K562 (cell line): ENCODE measurements at regions not wholly inside any gene's neighbourhood (a gene's known extent, or its start where the extent isn't known, plus 50 kb on each side); places are given as distances from the start of the nearest gene placed in this dataset.

Experiments used
- ATAC-seq: fragments of 200-7000 bp; cut with Tn5 transposase; 3 replicates; pipeline ENCODE4 v1.9.1; 2020; ENCODE audit warnings: moderate library complexity
- BruUV-seq: library from RNA; stranded (reverse); fragments of 400-500 nt; replicated peaks from 2 replicates; lab custom pipeline; 2021; lab: Mats Ljungman, UMichigan
- CTCF ChIA-PET: fragments of 300-600 bp; formaldehyde crosslinking; extraction: SDS; loops from one replicate; lab custom pipeline; 2021; ENCODE audit warnings: low intra/inter-chr PET ratio; lab: Yijun Ruan, JAX
- POLR2A ChIA-PET: fragments of 300-600, 350-650 bp; sonication (Branson Sonifier 250); formaldehyde crosslinking; extraction: SDS; loops from one replicate; lab custom pipeline; 2021; ENCODE audit warnings: antibody characterized with exemption, inconsistent platforms; lab: Yijun Ruan, JAX
- DNase-seq, 4 experiments: peaks; one replicate each; pipeline versions ENCODE4 v3.0.0 to v3.0.0-alpha.2; 2011 to 2018; ENCODE audit warnings: low spot score in 3 of 4, mixed read lengths in 3 of 4; ENCODE audit errors: extremely low read depth in 1 of 4
- FAIRE-seq: peaks from 2 replicates; lab custom pipeline; 2011; peaks lifted over from hg19 to GRCh38; lab: Jason Lieb, UNC
- H2AFZ ChIP-seq: 2 replicates; pipeline ENCODE4 v1.6.0; 2011; ENCODE audit warnings: low read depth, low read length, control low read depth, inconsistent platforms
- H3K27ac ChIP-seq: fragments of 200-600 bp; 3 replicates; pipeline ENCODE4 v1.8.0; 2011; ENCODE audit warnings: low read depth, mild to moderate bottlenecking, control low read depth, inconsistent platforms, low read length, moderate library complexity, mixed read lengths; ENCODE audit errors: extremely low read depth
- H3K27me3 ChIP-seq, 2 experiments: fragments of 300-600 bp in 1 of 2; 2 replicates in 1 of 2; 3 replicates in 1 of 2; pipeline versions ENCODE4 v1.6.0 to v1.8.0; 2011; ENCODE audit warnings: inconsistent platforms in 2 of 2, low read length in 2 of 2, mild to moderate bottlenecking in 1 of 2, mixed read lengths in 1 of 2, moderate library complexity in 1 of 2; ENCODE audit not compliant: control insufficient read depth in 2 of 2, insufficient read depth in 2 of 2
- H3K36me3 ChIP-seq: fragments of 300-600 bp; 3 replicates; pipeline ENCODE4 v1.8.0; 2011; ENCODE audit warnings: mild to moderate bottlenecking, low read length, inconsistent platforms; ENCODE audit not compliant: control insufficient read depth, insufficient read depth
- H3K4me1 ChIP-seq, 2 experiments: fragments of 200-600 bp in 1 of 2; replicated peaks in 1 of 2; 2 replicates in 1 of 2; 3 replicates in 1 of 2; pipeline versions ENCODE4 v1.5.1 to v1.8.0; 2011; ENCODE audit warnings: inconsistent platforms in 2 of 2, low read length in 2 of 2, mild to moderate bottlenecking in 1 of 2, mixed read lengths in 1 of 2, moderate library complexity in 1 of 2; ENCODE audit not compliant: control insufficient read depth in 2 of 2, insufficient read depth in 2 of 2
- H3K4me2 ChIP-seq: 2 replicates; pipeline ENCODE4 v1.6.1; 2011; ENCODE audit warnings: low read length, control low read depth, inconsistent platforms, mixed read lengths; ENCODE audit not compliant: insufficient read depth
- H3K4me3 ChIP-seq: fragments of 200-600 bp; sonication (generic), shearing (Covaris generic); 2 replicates; pipeline ENCODE4 v1.5.1; 2016; ENCODE audit warnings: control low read depth, inconsistent platforms
- H3K79me2 ChIP-seq: fragments of 200-600 bp; 3 replicates; pipeline ENCODE4 v1.8.0; 2011; ENCODE audit warnings: low read length, inconsistent platforms; ENCODE audit not compliant: control insufficient read depth, insufficient read depth
- H3K9ac ChIP-seq, 2 experiments: 2 replicates each; pipeline versions ENCODE4 v1.6.0 to v1.6.1; 2011; ENCODE audit warnings: low read depth in 2 of 2, low read length in 2 of 2, control low read depth in 1 of 2, inconsistent platforms in 1 of 2, mild to moderate bottlenecking in 1 of 2, mixed read lengths in 1 of 2; ENCODE audit not compliant: insufficient read depth in 1 of 2
- H3K9me1 ChIP-seq: one replicate; pipeline ENCODE4 v1.6.0; 2011; ENCODE audit warnings: inconsistent platforms, mild to moderate bottlenecking, low read length, moderate library complexity; ENCODE audit not compliant: control insufficient read depth, insufficient read depth
- H3K9me3 ChIP-seq: replicated peaks from 2 replicates; pipeline ENCODE4 v1.5.1; 2011; ENCODE audit warnings: low read depth, low read length, inconsistent platforms; ENCODE audit not compliant: control insufficient read depth, insufficient read depth
- H4K20me1 ChIP-seq: replicated peaks from 2 replicates; pipeline ENCODE4 v1.6.1; 2011; ENCODE audit warnings: low read length, inconsistent platforms, mixed read lengths; ENCODE audit not compliant: control insufficient read depth, insufficient read depth
- ARHGAP35 ChIP-seq: fragments of 450-650 bp; IDR thresholded peaks from 2 replicates; pipeline ENCODE4 v1.6.1; 2018; ENCODE audit not compliant: partially characterized antibody
- CCAR2 ChIP-seq: fragments of 200-400 bp; formaldehyde crosslinking; IDR thresholded peaks from 2 replicates; pipeline ENCODE4 v1.6.1; 2017; ENCODE audit warnings: mild to moderate bottlenecking, low read depth, low read length
- L3MBTL2 ChIP-seq: fragments of 450-650 bp; IDR thresholded peaks from 2 replicates; pipeline ENCODE4 v1.6.1; 2016; ENCODE audit warnings: mild to moderate bottlenecking, moderate library complexity
- NELFE ChIP-seq: IDR thresholded peaks from 2 replicates; pipeline ENCODE4 v1.6.1; 2011; ENCODE audit warnings: mild to moderate bottlenecking; ENCODE audit not compliant: insufficient read depth, insufficient read length
- NFRKB ChIP-seq: fragments of 450-650 bp; IDR thresholded peaks from 2 replicates; pipeline ENCODE4 v1.6.1; 2016; ENCODE audit warnings: low read depth
- SP2 ChIP-seq: IDR thresholded peaks from 2 replicates; pipeline ENCODE4 v1.6.1; 2011; ENCODE audit warnings: mild to moderate bottlenecking, low read depth, low read length, moderate library complexity; ENCODE audit not compliant: poor library complexity, severe bottlenecking; ENCODE audit errors: extremely low read depth
- YY1 ChIP-seq, 3 experiments: IDR thresholded peaks; 2 replicates each; pipeline ENCODE4 v1.6.1; 2011; ENCODE audit warnings: low read length in 2 of 3, mild to moderate bottlenecking in 2 of 3, moderate library complexity in 2 of 3, borderline replicate concordance in 1 of 3, control low read depth in 1 of 3, low read depth in 1 of 3; ENCODE audit not compliant: insufficient read depth in 3 of 3, insufficient replicate concordance in 2 of 3, control insufficient read depth in 1 of 3, insufficient read length in 1 of 3; ENCODE audit errors: extremely low read depth in 1 of 3
- ZKSCAN1 ChIP-seq: fragments of 150-350 bp; IDR thresholded peaks from 2 replicates; pipeline ENCODE4 v1.6.1; 2016; ENCODE audit warnings: low read depth, low read length
- ZNF212 ChIP-seq: fragments of 450-650 bp; formaldehyde crosslinking; IDR thresholded peaks from 2 replicates; pipeline ENCODE4 v1.4.0; 2020; ENCODE audit warnings: mild to moderate bottlenecking
- ZNF695 ChIP-seq: fragments of 450-650 bp; formaldehyde crosslinking; IDR thresholded peaks from 2 replicates; pipeline ENCODE4 v1.4.0; 2020; ENCODE audit warnings: mild to moderate bottlenecking, moderate library complexity
- WGBS: fragments of 100-300 bp; shearing (Covaris generic); methylation state at CpG from one replicate; pipeline ENCODE4 v1.1.6; 2016; ENCODE audit warnings: low coverage, mixed read lengths; ENCODE audit not compliant: insufficient coverage; ENCODE audit errors: missing lambda C conversion rate; 5-methylcytosine and 5-hydroxymethylcytosine counted together
- in situ Hi-C: fragments of 300-500 bp; cut with MboI; formaldehyde crosslinking; loops from 4 replicates; pipeline ENCODE4 v1.15.0; 2018; ENCODE audit warnings: inconsistent platforms, mixed read lengths
- intact Hi-C: fragments of 100-400 bp; cut with micrococcal nuclease; formaldehyde crosslinking; loops from 2 replicates; pipeline ENCODE4 v1.14.2; 2022
- TF ChIP-seq, protein P1 (sequence below): sonication (generic); formaldehyde crosslinking; IDR thresholded peaks from 2 replicates; pipeline ENCODE4 v1.8.0; 2022; ENCODE audit warnings: mild to moderate bottlenecking, missing genetic modification reagents

DNA sequence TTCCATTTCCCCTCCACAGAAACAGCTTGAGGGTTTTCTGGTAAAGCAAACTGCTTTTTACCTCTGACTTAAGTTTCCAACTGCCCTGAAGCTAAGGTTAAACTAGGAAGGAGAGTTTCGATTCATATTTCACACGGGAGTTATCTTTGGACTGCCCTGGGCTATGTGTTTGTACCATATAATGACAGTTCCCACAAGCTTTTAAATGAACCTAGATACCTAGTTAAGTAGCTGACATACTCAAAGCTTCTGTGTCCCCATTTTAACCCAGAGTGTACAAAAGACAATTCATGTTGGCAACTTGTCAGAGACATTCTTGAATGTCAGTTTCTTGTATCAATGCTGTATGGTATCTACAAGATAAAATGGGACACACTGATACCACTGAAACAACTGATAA is 1296.6 kb upstream of the IGFBP7 start:
- no peak overlapping the region for H3K4me2 ChIP-seq
- POLR2A ChIA-PET = no interaction called here
- no peaks in the 10 kb centered on the region for H3K4me1 ChIP-seq
- H3K9me3 ChIP-seq = no peaks in the 10 kb centered on the region
- CTCF ChIA-PET = no interaction called here
- no peaks in the 10 kb centered on the region for H3K79me2 ChIP-seq
- DNase-seq (no peak), FAIRE-seq (no peak)
- no peak overlapping the region for H3K27ac ChIP-seq
- intact Hi-C loops (no loop called here), in situ Hi-C loops (no loop called here)
- H3K9me1 ChIP-seq = no peaks in the 10 kb centered on the region
- H4K20me1 ChIP-seq = no peaks in the 10 kb centered on the region
- BruUV-seq = no TSS peak
- no peaks in the 10 kb centered on the region for H3K36me3 ChIP-seq
- no peak overlapping the region for H3K9ac ChIP-seq
- no peak overlapping the region for H3K4me3 ChIP-seq
- WGBS = 3% methylated on average over 2 of the region's 2 CpGs
- no peak for TF ChIP-seq L3MBTL2
- TF ChIP-seq CCAR2 = no peak
- TF ChIP-seq NELFE = no peak
- no peak for TF ChIP-seq YY1 (IDR thresholded peaks at IDR 0.05; ENCODE audit: borderline replicate concordance in 1 of 3, control insufficient read depth in 1 of 3, extremely low read depth in 1 of 3, insufficient read depth in 3 of 3, insufficient read length in 1 of 3, insufficient replicate concordance in 2 of 3, low read depth in 1 of 3, low read length in 2 of 3)
- TF ChIP-seq, all 486 proteins: peak for 0
- Histone ChIP-seq H2AFZ (no peak overlapping the region), H3K27me3 (no peaks in the 10 kb centered on the region)
- ATAC-seq = no peak

DNA sequence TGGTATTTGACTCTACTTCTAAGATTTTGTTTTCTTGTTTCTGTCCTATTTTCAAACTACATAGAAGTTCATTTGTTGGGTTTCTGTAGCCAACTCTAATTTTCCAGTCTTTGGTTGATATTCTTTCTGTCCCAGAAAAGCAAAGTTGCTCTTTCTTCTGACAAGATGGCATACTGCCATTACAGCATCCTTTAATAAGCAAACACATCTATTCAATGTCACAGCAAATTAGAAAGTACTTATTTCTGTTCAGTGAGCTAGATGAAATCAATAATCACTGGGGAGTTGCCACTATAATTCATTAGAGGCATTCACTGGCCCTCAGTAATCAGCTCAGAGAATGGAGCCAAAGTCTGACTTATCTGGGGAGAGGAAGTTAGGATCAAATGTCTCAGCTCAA is 1258.0 kb upstream of the IGFBP7 start:
- in situ Hi-C loops = no loop called here
- no peak overlapping the region for H3K4me2 ChIP-seq
- FAIRE-seq (no peak), DNase-seq (no peak), ATAC-seq (no peak)
- H3K9ac ChIP-seq = no peak overlapping the region
- H3K9me1 ChIP-seq = no peaks in the 10 kb centered on the region
- intact Hi-C loops = no loop called here
- no peaks in the 10 kb centered on the region for H3K79me2 ChIP-seq
- no peak overlapping the region for H2AFZ ChIP-seq
- no peak overlapping the region for H3K27ac ChIP-seq
- H3K27me3 ChIP-seq = no peaks in the 10 kb centered on the region
- no peaks in the 10 kb centered on the region for H3K36me3 ChIP-seq
- POLR2A ChIA-PET = no interaction called here
- H4K20me1 ChIP-seq = no peaks in the 10 kb centered on the region
- H3K9me3 ChIP-seq = no peaks in the 10 kb centered on the region
- BruUV-seq = no TSS peak
- CTCF ChIA-PET = no interaction called here
- no peak overlapping the region for H3K4me3 ChIP-seq
- no peaks in the 10 kb centered on the region for H3K4me1 ChIP-seq
- TF ChIP-seq ARHGAP35 (no peak), ZKSCAN1 (no peak), NFRKB (no peak), ZNF212 (CRISPR knock-in tag) (no peak), ZNF695 (CRISPR knock-in tag) (no peak), SP2 (no peak)
- TF ChIP-seq, protein P1, sequence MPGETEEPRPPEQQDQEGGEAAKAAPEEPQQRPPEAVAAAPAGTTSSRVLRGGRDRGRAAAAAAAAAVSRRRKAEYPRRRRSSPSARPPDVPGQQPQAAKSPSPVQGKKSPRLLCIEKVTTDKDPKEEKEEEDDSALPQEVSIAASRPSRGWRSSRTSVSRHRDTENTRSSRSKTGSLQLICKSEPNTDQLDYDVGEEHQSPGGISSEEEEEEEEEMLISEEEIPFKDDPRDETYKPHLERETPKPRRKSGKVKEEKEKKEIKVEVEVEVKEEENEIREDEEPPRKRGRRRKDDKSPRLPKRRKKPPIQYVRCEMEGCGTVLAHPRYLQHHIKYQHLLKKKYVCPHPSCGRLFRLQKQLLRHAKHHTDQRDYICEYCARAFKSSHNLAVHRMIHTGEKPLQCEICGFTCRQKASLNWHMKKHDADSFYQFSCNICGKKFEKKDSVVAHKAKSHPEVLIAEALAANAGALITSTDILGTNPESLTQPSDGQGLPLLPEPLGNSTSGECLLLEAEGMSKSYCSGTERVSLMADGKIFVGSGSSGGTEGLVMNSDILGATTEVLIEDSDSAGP = no peak
